HEK293 (cell line): ENCODE measurements at regions not wholly inside any gene's neighbourhood (a gene's known extent, or its start where the extent isn't known, plus 50 kb on each side); places are given as distances from the start of the nearest gene placed in this dataset.

Experiments
- GLI4 ChIP-seq: fragments of 450-650 bp; formaldehyde crosslinking; IDR thresholded peaks from 2 replicates; pipeline ENCODE4 v1.5.1; 2016; ENCODE audit warnings: missing biosample characterization, missing genetic modification characterization
- TCF7L2 ChIP-seq: IDR thresholded peaks from 2 replicates; pipeline ENCODE4 v1.6.1; 2011; ENCODE audit warnings: low read depth, mild to moderate bottlenecking, inconsistent platforms, low read length, moderate library complexity, borderline replicate concordance
- ZNF423 ChIP-seq: fragments of 450-650 bp; formaldehyde crosslinking; IDR thresholded peaks from 2 replicates; pipeline ENCODE4 v1.5.1; 2016; ENCODE audit warnings: missing biosample characterization, missing genetic modification characterization
- ZNF843 ChIP-seq: fragments of 450-650 bp; formaldehyde crosslinking; IDR thresholded peaks from 2 replicates; pipeline ENCODE4 v1.5.1; 2016; ENCODE audit warnings: missing biosample characterization, missing genetic modification characterization
- TF ChIP-seq, protein P1 (sequence below): fragments of 450-650 bp; formaldehyde crosslinking; IDR thresholded peaks from 2 replicates; pipeline ENCODE4 v1.5.1; 2016; ENCODE audit warnings: missing biosample characterization, missing genetic modification characterization
- TF ChIP-seq, protein P2 (sequence below): fragments of 450-650 bp; formaldehyde crosslinking; IDR thresholded peaks from 2 replicates; pipeline ENCODE4 v1.5.1; 2016; ENCODE audit warnings: missing biosample characterization, missing genetic modification characterization, low read depth

DNA sequence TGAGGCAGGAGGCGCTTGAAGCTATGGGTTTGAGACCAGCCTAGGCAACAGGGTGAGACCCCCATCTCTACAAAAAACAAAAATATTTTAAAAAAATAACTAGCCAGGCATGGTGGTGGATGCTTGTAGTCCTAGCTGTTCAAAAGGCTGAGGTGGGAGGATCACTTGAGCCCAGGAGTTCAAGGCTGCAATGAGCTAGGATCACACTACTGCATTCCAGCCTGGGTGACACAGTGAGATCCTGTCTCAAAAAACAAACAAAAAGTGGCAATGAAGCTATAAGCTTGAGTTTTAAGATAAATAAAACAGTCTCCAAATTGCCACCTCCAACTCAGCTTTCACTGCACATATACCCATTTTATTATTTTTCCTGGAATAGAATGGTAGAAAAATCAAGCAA is 281.3 kb downstream of the IPMK start:
- TF ChIP-seq GLI4 (tag by site-specific recombination) (no peak), TCF7L2 (no peak), ZNF843 (tag by site-specific recombination) (no peak), ZNF423 (tag by site-specific recombination) (no peak)
- TF ChIP-seq, protein P1, sequence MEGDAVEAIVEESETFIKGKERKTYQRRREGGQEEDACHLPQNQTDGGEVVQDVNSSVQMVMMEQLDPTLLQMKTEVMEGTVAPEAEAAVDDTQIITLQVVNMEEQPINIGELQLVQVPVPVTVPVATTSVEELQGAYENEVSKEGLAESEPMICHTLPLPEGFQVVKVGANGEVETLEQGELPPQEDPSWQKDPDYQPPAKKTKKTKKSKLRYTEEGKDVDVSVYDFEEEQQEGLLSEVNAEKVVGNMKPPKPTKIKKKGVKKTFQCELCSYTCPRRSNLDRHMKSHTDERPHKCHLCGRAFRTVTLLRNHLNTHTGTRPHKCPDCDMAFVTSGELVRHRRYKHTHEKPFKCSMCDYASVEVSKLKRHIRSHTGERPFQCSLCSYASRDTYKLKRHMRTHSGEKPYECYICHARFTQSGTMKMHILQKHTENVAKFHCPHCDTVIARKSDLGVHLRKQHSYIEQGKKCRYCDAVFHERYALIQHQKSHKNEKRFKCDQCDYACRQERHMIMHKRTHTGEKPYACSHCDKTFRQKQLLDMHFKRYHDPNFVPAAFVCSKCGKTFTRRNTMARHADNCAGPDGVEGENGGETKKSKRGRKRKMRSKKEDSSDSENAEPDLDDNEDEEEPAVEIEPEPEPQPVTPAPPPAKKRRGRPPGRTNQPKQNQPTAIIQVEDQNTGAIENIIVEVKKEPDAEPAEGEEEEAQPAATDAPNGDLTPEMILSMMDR = no peak
- TF ChIP-seq, protein P2, sequence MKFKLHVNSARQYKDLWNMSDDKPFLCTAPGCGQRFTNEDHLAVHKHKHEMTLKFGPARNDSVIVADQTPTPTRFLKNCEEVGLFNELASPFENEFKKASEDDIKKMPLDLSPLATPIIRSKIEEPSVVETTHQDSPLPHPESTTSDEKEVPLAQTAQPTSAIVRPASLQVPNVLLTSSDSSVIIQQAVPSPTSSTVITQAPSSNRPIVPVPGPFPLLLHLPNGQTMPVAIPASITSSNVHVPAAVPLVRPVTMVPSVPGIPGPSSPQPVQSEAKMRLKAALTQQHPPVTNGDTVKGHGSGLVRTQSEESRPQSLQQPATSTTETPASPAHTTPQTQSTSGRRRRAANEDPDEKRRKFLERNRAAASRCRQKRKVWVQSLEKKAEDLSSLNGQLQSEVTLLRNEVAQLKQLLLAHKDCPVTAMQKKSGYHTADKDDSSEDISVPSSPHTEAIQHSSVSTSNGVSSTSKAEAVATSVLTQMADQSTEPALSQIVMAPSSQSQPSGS = no peak
